ENCODE measurements at regions not wholly inside any gene's neighbourhood (a gene's known extent, or its start where the extent isn't known, plus 50 kb on each side); places are given as distances from the start of the nearest gene placed in this dataset.

- peak; percentile 97 for TF ChIP-seq ZNF280B (CRISPR knock-in tag; IDR thresholded peaks at IDR 0.05)
- no peak for TF ChIP-seq PHF8 (IDR thresholded peaks at IDR 0.05; ENCODE audit: borderline replicate concordance, low read length)
- no peak for TF ChIP-seq FUS (optimal IDR thresholded peaks at IDR 0.05; ENCODE audit: low read depth, low read length)
- no peak for TF ChIP-seq ZNF696 (CRISPR knock-in tag; conservative IDR thresholded peaks at IDR 0.05)
- no peak for TF ChIP-seq CSDE1 (IDR thresholded peaks at IDR 0.05)
- TF ChIP-seq ATF1 (CRISPR knock-in tag; IDR thresholded peaks at IDR 0.05) = no peak
- peak; percentile 39; the same call in 1 of the 2 replicates for TF ChIP-seq ATF1 (tag; IDR thresholded peaks at IDR 0.05)
- peak; percentile 75; the same call in 1 of the 2 replicates for TF ChIP-seq ZNF785 (CRISPR knock-in tag; IDR thresholded peaks at IDR 0.05)
- no peak for TF ChIP-seq PTTG1 (tag; IDR thresholded peaks at IDR 0.05; ENCODE audit: low read depth)
- TF ChIP-seq STAT5A (IDR thresholded peaks at IDR 0.05; ENCODE audit: borderline replicate concordance, low read length) = peak; percentile 51; the same call in 1 of the 2 replicates
- TF ChIP-seq BRF1 (IDR thresholded peaks at IDR 0.05; ENCODE audit: borderline replicate concordance, extremely low read depth, insufficient read length) = no peak
- no peak for TF ChIP-seq ZNF75A (CRISPR knock-in tag; IDR thresholded peaks at IDR 0.05)
- peak; percentile 51; the same call in 1 of the 2 replicates for TF ChIP-seq ZNF140 (CRISPR knock-in tag; IDR thresholded peaks at IDR 0.05)
- no peak for TF ChIP-seq LCOR (CRISPR knock-in tag; IDR thresholded peaks at IDR 0.05)
- no peak for TF ChIP-seq ZNF717 (CRISPR knock-in tag; IDR thresholded peaks at IDR 0.05)
- 0 out of 2 replicates have a peak, but pooled peaks have one; percentile 26 for TF ChIP-seq CTBP1 (IDR thresholded peaks at IDR 0.05; ENCODE audit: borderline replicate concordance)
- no peak for TF ChIP-seq UBTF (IDR thresholded peaks at IDR 0.05; ENCODE audit: borderline replicate concordance in 1 of 2, low read depth in 2 of 2, low read length in 2 of 2)
- no peak for TF ChIP-seq ZNF561 (CRISPR knock-in tag; conservative IDR thresholded peaks at IDR 0.05)
- no peak for TF ChIP-seq SRSF7 (optimal IDR thresholded peaks at IDR 0.05; ENCODE audit: low read depth, low read length)
- TF ChIP-seq CREM (IDR thresholded peaks at IDR 0.05; ENCODE audit: low read depth) = peak; percentile 38; the same call in 1 of the 2 replicates
- TF ChIP-seq ZNF707 (CRISPR knock-in tag; conservative IDR thresholded peaks at IDR 0.05) = no peak
- TF ChIP-seq VEZF1 (CRISPR knock-in tag; IDR thresholded peaks at IDR 0.05) = no peak
- TF ChIP-seq SNAPC5 (CRISPR knock-in tag; IDR thresholded peaks at IDR 0.05) = no peak
- peak; percentile 55 for TF ChIP-seq DACH1 (IDR thresholded peaks at IDR 0.05; ENCODE audit: partially characterized antibody)
- TF ChIP-seq ZNF79 (CRISPR knock-in tag; IDR thresholded peaks at IDR 0.05; ENCODE audit: low read depth) = no peak
- TF ChIP-seq NFIC (IDR thresholded peaks at IDR 0.05) = peak; percentile 37; the same call in 1 of the 2 replicates
Observed at GRCh38 chr22:19648419-19648929, 65.8 kb upstream of the SEPTIN5 start (continued).
